AG08395 (cell line): ENCODE measurements at regions not wholly inside any gene's neighbourhood (a gene's known extent, or its start where the extent isn't known, plus 50 kb on each side); places are given as distances from the start of the nearest gene placed in this dataset.

ENCODE experiments used
- DNase-seq: peaks from one replicate; pipeline ENCODE4 v3.0.0; 2012; ENCODE audit warnings: mixed read lengths, low spot score

DNA sequence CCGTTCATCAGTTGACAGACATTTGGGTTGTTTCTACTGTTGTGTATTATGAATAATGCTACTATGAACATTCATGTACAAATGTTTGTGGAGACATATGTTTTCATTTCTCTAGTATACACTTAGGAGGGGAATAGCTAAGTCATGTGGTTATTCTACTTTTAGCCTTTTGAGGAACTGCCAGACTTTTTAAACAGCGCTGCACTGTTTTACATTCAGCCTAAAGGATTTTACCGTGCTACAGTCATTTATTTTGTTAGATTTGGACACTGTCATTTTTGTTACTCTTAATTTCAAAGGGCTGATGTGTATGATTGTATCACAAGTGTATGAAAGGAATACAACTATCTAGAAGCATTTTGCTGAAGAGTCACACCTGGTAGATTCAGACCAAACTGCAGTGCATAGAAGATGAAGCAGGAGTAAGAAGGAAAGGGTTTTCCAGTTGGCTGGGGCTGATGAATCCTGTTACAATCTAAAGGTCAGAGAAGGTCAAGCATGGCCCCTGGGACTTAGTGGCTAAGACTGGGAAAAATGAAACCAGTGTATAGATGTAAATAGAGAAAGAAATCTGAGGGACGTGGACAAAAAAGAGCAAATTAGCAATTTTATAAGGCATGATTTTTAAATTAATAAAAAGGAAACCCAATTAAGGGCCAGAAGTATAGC is 509.7 kb downstream of the PSAT1 start:
- DNase-seq, result no peak

DNA sequence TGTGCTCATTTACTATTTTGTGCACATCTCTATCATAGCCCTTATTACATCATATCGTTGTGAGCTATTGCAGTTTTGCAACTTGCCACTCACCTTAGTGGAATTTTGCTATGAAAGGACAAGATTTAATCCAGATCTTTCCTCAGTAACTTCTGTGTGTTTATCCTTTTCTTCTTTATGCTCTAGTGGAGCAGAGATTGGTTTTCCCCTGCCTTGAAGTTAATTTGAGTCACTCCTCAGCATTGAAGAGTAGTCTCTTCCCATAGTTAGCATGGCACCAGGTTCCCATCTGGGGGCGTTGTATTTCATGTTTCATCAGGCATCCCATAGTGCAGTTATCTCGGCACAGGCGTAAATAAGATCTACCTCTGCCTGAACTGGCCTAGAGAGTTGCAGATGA is 510.4 kb downstream of the PSAT1 start:
- no peak for DNase-seq

DNA sequence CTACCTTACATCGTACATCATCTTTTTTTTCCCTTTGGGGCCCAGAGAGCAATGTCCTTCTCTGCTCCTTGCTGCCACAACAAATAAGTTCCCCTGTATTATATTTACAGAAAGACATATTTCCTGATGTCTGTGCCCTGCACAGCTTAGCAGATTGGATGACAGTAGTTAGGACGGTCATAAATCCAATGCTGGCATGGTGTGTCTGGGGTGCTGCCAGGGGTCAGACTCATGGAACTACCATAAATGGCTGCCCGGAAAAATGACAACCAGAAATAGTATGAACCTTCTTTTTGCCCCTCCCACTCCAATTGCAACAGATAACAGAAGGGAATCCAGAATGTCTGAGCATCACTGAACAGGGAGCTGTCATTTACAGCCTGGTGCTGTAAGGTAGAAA is 511.1 kb downstream of the PSAT1 start:
- DNase-seq, result no peak

DNA sequence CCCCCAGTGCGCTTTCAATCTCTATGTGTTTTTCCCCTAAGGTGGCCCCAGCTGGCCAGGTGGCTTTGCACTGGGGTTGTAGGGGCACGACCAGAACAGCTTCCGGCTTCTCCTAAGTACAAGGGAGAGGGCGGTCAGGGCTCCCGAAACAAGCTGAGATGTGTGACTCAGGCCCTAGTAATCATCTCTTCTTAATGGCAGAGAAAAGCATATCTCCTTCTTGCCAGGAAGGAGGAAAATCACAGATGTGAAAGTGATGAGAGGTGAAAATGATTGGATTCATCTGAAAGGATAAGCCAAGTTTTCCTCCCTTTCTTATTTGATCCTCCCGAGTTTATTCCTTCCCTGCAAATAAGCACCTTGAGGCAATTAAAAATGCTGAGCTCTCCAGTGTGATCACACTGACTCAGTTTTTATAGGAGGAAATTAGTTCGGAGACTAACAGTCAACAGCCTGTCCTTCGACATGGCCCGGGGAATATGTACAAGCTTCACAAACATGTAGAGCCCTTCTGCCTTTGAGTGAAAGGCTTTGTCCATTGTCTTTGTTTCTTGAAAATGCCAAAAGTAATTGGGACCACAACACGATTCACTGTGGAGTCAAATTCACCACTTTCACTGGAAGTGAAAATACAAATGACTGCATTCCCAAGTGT is 514.8 kb downstream of the PSAT1 start:
- peak; percentile 78 for DNase-seq

DNA sequence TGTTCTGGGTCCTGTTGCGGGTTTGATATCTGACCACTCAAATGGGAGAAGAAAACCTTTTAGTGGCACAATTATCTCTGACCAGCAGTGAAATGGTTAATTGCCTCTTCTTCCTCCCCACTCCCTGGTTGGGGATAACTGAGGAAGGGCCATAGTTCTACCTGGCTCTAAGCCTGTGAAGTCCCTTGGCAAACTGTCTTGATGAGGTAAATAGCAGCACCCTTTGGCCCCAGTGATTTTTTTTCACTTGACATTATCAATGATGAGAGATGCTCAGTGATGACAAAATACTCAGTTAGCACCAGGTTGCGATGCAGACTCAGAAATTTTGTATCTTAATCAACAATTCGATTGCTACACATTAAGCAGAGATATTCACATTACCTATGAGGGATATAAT is 515.7 kb downstream of the PSAT1 start:
- no peak for DNase-seq

DNA sequence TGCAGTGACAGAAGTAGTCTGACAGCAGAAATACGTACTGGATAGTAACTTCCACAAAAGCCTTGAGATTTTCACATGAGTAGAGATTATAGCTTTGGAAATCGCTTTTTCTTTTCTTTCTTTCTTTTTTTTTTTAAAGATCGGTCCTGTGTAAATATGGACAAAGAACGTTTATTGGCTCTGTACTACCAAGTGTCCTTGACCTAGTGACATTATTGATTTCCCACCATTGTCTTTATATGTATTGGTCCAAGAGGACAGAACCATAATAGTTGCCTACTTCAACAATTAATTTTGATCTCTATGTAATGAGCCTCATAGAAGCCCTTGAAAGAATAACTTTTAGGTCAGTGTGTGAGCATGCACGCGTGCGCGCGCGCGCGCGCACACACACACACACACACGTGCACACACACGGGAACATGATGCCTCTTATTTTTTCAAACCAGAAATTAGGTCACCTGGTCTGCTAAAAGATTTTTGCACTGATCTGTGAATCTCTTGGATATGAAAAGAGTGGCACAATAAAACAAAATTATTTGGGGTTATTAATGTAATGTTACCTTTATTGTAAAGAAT is 516.8 kb downstream of the PSAT1 start:
- DNase-seq, result no peak

DNA sequence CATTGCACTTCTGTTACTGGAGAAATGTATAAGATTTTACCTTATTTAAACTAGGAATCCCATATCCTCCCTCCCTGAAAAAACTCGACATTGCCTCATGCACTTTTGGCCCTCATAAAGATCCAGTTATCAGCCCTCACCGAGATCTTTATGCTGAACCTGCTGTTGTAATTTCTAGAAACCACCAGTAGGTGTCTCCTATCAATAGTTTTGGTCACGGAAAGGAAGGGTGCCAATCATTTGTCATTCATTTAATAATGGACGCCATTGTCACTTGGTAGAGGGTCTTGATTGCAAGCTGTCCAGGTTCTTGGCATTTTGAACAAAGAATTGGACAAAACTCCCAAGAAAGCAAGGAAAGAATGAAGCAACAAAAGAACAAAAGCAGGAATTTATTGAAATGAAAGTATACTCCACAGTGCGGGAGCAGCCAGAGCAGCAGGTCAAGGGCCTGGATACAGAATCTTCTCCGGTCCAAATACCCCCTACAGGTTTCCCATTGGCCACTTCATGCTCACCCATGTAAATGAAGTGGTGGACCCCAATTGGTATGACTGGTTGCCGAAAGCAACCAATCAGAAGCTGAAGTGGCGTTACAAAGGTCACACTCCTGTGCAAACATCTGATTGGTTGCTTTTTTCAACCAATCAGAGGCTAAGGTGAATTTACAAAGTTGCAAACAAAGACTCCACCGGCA is 524.3 kb downstream of the PSAT1 start:
- peak; percentile 31 for DNase-seq

DNA sequence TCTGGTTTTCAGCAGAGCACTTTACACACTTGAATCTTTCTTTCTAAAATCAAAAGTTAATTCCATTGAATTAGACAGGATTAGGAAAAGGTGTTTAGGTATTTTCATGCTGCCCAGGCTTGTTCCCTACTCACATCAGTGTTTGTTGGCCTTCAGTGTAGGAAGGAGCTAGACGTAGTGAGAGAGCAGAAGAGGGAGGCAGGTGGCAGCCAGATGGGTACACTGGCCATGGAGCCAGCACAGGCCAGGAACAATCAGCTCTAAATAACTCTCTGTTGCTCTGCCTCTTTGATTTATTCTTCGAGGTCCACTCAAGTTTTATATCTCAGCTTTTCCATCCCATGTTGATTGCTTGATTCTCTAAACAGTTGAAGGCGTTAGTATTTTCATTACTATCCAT is 529.6 kb downstream of the PSAT1 start:
- no peak for DNase-seq

DNA sequence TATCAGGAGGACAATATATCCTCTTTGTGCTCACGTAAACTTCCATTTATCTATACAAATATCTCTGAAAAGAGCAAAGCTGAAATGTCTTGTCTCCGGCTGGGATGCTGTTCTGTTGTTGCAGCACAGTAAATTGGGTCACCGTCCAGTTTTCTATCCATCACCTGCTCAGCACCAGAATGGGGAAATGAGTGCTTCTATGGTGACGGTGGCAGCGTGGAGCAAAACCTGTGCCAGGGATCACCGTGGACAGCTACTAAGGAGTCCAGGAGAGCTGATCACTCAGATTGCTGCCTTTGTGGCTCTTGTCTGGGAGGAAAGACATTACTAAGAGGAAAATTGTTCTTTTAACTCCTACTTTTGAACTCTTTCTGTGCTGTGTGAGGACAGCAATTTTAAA is 531.6 kb downstream of the PSAT1 start:
- no peak for DNase-seq

DNA sequence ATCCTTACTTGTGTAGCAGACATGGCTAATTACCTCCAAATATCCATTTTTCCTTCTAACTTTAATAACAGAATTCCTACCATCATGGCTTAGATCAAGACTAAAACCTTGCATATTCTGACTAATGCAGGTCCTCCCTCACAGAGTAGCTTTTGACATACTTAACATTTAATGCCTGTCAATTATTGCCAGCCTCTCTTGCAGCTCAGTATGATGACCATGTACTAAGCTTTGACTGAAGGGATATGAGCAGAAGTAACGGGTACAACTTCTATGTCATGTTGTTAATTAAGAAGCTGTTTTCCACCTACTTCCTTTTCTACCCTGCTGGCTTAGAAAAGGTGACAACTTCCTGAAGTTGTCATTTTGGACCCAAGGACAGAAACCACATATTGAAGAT is 533.4 kb downstream of the PSAT1 start:
- DNase-seq, result no peak

DNA sequence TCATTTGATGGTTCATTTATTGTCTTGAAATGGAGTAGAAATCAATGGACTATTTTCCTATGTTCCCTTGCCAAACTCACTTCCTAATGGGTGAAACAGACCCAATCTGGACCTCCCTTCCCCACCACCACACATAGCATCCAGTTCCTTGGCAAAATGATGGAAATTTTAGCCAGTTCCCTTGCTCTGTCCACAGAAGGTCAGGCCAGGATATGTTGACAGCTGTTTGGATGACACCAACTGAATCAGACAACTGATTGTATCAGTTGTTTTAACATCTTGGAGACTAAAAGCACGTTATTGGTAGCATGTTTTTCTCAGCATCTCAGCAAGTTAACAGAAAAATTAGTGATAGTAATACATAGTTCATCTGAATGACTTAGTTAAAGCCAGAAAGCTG is 534.8 kb downstream of the PSAT1 start:
- no peak for DNase-seq

DNA sequence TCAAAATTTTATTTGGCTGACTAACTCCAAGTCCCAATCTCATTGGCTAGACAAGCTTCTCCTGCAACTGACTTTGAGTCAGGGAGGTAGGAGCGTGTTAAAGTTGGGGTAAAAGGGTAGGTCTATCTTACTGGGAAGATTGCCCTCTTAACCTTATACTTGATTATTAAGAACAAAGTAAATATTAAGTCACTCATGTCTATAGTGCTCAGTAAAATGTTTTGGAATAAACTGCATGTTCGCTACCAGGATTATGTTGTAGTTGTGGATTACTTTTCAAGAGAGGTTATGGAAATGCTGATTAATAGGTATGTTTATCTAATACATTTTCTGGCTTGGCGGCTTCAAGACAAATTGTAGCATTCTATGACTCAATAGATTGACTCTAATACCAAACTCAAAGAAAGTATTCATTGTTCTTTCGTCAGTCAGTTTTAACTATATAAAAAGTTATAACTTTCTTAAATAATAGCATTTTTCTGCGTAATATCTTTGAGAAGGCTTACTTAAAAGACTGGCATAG is 539.1 kb downstream of the PSAT1 start:
- DNase-seq, result no peak

DNA sequence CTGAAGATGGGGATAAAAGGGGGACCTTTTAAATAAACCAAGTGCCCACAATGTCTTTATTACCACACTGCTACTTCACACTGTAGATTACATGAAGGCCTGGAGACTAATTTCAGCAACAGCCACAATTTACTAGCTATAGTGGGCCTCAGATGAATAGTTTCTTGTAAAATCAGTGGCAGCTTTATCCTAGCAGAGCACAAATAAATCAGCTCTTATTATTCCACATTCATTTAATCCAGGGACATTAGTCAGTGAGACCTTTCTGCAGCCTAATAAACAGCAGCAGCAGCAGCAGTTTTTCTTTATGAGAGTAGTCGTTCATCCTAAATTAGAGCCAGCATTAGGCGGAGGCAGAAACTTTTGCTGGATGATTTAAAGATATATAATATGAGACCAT is 542.3 kb downstream of the PSAT1 start:
- no peak for DNase-seq

DNA sequence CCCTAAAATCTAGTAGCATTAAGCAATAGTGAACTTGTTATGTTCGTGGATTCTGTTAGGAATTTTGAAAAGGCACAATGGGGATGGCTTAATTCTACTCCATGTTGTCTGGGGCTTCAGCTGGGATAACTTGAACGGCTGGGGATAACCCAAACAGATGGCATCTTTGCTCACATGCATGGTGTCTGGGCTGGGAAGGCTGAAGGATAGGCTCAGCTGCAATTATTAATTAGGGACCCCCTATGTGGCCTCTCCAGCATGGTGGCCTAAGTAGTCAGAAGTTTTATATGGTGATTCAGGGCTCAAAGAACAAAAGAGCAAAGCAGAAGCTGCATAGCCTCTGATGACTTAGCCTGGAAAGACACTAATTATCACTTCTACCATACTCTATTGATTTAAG is 551.1 kb downstream of the PSAT1 start:
- no peak for DNase-seq

DNA sequence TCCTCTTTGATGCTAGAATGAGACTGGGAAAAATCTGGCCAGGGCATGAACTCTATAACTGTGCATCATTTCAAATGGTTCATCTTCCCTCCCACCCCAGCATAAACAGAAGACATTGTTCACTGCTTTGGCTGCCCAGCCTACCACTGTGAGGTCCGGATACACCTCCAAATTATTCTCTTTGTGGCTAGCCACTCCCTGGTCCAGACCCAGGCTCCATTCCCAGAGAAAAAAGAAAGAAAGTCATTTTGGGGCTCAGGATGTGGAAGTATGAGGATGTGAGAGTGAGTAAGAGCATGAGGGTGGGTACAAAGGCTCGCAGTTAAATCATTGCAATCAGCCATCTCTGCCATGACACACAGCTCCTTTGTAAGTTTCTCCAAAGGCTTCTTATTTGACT is 559.2 kb downstream of the PSAT1 start:
- DNase-seq, result peak; percentile 24

DNA sequence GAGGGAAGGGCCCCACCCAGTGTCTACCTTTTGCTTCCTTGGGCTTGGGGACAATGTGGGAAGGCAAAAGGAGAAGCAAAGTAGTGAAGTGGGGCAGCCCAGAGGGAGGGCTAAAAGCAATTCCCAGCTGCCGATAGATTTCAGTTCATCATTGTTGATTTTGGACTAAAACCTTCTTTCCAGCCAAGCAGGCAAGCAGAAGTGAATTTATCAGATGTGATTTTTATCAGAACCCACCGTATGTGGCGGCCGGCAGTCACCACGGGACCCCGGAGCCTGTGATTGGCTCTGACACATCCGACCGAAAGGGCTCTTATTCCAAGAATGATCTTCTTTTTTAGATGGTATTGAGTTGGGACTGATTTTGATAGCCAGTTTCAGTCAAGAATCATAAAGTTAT is 559.9 kb downstream of the PSAT1 start:
- no peak for DNase-seq

DNA sequence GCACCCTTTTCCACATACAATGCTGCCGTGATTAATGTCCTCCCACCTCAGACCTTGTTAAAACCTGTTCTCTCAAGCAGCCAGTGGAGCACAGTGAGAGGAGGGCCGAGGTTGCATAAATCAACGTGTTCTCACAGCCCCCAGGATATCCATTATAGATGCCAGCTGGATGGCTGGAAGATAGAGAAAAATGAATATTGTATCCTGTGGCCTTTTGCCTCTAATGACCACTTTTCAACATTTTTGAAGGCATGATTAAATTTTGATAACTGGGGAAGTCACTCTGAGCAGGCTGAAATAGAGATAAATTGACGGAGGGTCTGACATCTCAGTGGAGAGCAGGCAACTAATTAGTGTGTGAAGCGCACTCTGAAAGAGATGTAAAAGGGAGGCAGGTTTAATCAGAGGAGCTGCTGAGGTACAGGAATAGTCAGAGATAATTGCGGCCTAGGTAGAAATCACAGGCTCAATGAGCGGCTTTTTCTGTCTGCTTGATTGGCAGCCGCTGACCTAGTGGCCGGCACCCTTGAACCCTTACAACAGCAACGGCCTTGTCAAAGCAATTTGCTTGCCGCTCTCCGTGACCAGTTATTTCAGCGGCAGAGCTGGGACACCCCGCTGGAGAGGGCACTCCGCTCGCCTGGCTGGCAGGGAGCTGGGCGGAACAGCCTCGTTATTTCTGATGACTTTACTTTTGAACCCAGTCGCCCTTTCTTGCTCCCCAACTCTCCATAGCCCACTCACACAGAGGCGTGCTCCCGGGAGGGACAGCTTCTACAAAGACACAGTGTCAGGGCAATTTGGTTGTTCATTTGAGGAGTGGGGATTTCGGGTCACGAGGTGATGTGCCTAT is 560.7 kb downstream of the PSAT1 start:
- DNase-seq, result no peak

DNA sequence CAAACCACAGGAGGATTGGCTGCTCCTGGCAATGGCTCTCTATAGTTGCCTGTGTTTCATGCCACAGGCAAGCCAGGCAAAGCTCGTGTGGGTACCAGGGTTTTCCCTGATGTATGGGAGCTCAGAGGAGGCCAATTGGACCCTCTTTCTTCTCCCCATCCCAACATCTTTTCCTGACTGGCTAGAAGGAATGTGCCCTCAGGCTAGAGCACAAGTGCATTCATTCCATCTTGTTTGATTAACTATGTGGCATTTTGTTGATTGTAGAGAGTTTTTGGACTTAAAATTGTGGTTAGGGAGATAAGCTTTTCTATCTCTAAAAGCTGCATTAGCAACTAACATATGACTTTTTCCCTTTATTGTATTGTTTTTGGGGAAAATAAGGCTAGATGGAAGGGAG is 561.3 kb downstream of the PSAT1 start:
- DNase-seq, result no peak

DNA sequence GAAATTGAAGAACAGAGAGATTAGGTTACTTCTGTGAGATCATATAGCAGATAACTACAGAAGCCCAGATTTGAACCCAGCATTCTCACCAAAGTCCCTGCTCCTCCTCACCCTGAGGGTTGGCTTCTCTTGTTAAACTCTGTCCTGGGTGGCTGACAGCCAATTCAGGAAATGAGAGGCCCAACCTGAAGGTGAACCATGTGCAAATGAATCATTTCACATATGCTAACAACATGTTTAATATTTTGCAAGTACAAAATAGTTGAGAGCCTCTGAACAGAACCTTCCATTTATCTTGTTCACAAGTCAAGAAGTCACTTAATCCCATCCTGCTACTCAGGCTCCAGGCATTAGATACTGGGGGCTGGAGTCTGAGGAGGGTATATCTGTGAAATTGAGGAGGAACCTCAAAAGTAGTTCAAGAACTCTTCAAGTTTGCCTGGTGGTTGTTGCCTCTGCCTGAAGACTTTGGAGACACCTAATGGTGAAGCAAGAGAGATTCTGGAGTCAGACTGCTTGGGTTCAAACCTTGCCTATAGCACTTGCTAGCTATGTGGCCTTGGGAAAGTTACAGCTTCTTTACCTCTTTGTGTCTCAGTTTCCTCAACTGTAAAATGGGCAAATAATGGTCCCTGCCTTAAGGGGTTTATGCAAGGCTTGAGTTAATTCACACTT is 564.0 kb downstream of the PSAT1 start:
- DNase-seq, result peak; percentile 53

DNA sequence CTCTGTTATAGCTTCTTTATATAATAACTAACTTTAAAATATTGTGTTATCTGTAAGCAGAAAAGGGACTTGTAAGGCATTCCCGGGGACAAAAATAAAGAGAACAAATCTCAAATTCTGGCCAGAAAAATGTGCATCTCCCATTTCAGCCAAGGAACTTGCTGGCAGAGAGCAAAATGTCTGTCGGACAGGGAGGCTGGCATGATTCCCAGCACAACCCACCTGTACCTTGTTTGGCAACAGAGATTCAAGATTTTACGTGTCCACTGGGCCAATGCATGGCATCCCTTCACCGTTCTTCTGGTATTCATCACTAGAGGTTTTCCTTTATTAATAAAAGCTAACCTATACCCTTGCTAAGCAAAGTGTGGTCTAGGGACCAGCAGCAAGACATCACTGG is 566.6 kb downstream of the PSAT1 start:
- DNase-seq, result no peak

DNA sequence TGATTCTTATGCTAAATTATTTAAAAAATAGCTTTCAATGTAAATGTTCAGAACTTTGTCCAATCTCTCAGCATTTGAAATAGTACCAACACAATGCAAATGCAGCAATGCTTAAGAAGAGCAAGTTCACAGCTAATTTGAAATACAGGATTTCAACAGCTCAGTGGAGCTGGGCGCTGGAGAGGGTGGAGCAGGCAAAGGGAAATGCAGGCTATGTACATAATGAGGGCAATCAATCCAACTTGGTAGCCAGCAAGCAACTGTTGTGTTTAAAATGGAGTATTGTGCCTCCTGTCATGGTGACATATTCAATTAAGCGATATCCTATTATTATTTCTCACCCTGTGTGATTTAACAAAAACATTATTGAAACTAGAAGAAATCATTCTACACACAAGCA is 568.8 kb downstream of the PSAT1 start:
- no peak for DNase-seq
